Spinal cord (tissue), 9 donors: ENCODE measurements at regions not wholly inside any gene's neighbourhood (a gene's known extent, or its start where the extent isn't known, plus 50 kb on each side); places are given as distances from the start of the nearest gene placed in this dataset.
"Not testable (repeated sequence)": the region's sequence is repeated elsewhere in the genome, so short reads cannot be mapped to it uniquely, and the experiment has no call there.

Experiments used
- DNase-seq, 6 donors: peaks; one replicate each; pipeline versions ENCODE4 v3.0.0 to v3.0.0-alpha.2; 2013 to 2015; ENCODE audit warnings: low spot score in 6 of 6, low read depth in 4 of 6
- H3K27ac ChIP-seq: one replicate; pipeline ENCODE4 v1.5.1; 2013; ENCODE audit warnings: low read depth, low read length, control low read depth
- H3K27me3 ChIP-seq: one replicate; pipeline ENCODE4 v1.6.1; 2013; ENCODE audit warnings: low read length; ENCODE audit not compliant: control insufficient read depth, insufficient read depth
- H3K36me3 ChIP-seq: one replicate; pipeline ENCODE4 v1.6.1; 2013; ENCODE audit warnings: low read length; ENCODE audit not compliant: control insufficient read depth, insufficient read depth
- H3K4me1 ChIP-seq: one replicate; pipeline ENCODE4 v1.6.1; 2013; ENCODE audit warnings: low read length; ENCODE audit not compliant: control insufficient read depth, insufficient read depth
- H3K4me3 ChIP-seq: one replicate; pipeline ENCODE4 v1.5.1; 2013; ENCODE audit warnings: low read depth, low read length, control low read depth
- H3K9me3 ChIP-seq: one replicate; pipeline ENCODE4 v1.6.1; 2013; ENCODE audit warnings: low read length; ENCODE audit not compliant: control insufficient read depth, insufficient read depth
- WGBS: methylation state at CpG from one replicate; pipeline ENCODE4 v1.1.5; 2013; ENCODE audit warnings: missing lambda C conversion rate; ENCODE audit not compliant: insufficient coverage; 5-methylcytosine and 5-hydroxymethylcytosine counted together
- donor health status: healthy.

GRCh38 chr1:101548376-101548775 lies 311.6 kb downstream of the S1PR1 start:
- no peak for DNase-seq
- Histone ChIP-seq H3K9me3 (no peaks in the 10 kb centered on the region), H3K4me3 (no peak overlapping the region), H3K27ac (no peak overlapping the region), H3K4me1 (no peaks in the 10 kb centered on the region), H3K36me3 (no peaks in the 10 kb centered on the region), H3K27me3 (no peaks in the 10 kb centered on the region)

DNA sequence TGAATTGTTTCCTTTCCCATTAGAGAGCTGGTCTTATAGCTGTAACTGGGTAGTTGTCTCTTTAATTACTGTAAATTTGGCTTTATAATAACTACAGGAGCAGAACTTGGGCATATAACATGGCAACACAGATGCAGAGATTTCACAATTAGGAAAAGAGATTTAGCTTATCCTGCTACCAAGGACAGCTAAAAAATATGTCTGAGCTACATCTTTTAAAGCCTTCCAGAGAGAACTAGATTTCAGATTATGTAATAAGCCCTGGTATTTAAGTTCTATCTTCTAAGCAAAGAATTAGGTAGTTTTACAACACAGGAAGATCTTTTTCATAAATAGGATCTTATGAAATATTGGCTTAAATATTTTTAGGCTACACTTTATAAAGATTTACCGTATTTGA lies 313.8 kb downstream of the S1PR1 start:
- WGBS: no CpG with 5 or more reads among the region's 1 CpG
- DNase-seq: no peak
- H3K9me3 ChIP-seq: no peaks in the 10 kb centered on the region

GRCh38 chr1:101566883-101567538 lies 330.2 kb downstream of the S1PR1 start:
- Histone ChIP-seq H3K9me3 (peaks cover 1% of the 10 kb centered on the region), H3K4me1 (no peaks in the 10 kb centered on the region), H3K4me3 (no peak overlapping the region), H3K27ac (no peak overlapping the region), H3K36me3 (no peaks in the 10 kb centered on the region), H3K27me3 (no peaks in the 10 kb centered on the region)
- no CpG with 5 or more reads among the region's 1 CpG for WGBS
- DNase-seq: no peak

More for the DNA sequence above, 313.8 kb downstream of the S1PR1 start:
- Histone ChIP-seq H3K4me1 (no peaks in the 10 kb centered on the region), H3K36me3 (no peaks in the 10 kb centered on the region), H3K4me3 (no peak overlapping the region), H3K27me3 (no peaks in the 10 kb centered on the region), H3K27ac (no peak overlapping the region)

DNA sequence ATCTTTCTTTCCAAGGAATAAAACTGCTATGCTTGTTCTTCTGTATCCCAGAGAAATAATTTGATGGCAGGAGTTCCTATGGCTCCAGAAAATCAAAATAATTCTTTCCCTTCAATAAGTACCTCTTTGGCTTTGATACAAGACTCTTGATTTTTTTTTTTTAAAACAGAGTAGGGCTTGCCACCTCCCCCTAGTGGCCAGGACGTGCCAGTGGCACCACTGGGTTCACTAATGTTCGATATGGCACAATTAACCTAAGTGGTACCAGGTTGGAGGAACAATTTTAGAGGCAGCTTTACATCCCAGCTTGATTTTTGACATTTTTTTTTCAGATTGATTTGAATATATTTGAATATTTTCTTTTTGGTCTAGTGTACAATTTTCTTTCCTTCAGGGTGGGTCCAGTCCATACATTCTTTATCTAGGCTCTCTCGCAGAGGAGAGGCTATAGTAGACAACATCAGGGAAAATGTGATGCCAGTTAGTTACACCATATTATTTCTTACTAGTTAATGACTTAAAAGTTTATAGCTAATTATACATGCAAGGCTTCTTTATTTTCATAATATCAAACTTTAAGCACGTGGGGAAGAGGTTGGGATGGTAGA lies 330.9 kb downstream of the S1PR1 start:
- Histone ChIP-seq H3K4me3 (no peak overlapping the region), H3K36me3 (no peaks in the 10 kb centered on the region), H3K27me3 (no peaks in the 10 kb centered on the region), H3K4me1 (no peaks in the 10 kb centered on the region), H3K9me3 (peaks cover 1% of the 10 kb centered on the region), H3K27ac (no peak overlapping the region)
- DNase-seq: peak in 2 of 6 donors; percentile 16 to 23
- no CpG with 5 or more reads among the region's 4 CpGs for WGBS

DNA sequence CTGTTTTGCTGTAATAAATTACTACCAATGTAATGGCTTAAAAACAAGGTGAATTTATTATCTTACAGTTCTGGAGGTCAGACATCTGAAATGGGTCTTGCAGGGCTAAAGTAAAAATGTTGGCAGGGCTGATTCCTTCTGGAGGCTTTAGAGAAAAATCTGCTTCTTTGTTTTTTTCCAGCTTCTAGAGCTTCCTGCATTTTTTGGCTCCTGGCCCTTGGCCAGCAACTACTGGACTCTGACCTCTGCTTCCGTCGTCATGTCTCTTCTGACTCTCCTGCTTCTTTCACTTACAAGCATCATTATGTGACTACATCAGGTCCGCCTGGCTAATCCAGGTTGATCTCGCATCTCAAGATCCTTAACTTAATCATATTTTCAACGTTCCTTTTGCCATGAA lies 350.9 kb downstream of the S1PR1 start:
- Histone ChIP-seq H3K27me3 (no peaks in the 10 kb centered on the region), H3K4me3 (no peak overlapping the region), H3K9me3 (no peaks in the 10 kb centered on the region), H3K36me3 (no peaks in the 10 kb centered on the region), H3K4me1 (no peaks in the 10 kb centered on the region), H3K27ac (no peak overlapping the region)
- peak in 1 of 6 donors; percentile 11 for DNase-seq
- 13% methylated on average over 2 of the region's 5 CpGs for WGBS

DNA sequence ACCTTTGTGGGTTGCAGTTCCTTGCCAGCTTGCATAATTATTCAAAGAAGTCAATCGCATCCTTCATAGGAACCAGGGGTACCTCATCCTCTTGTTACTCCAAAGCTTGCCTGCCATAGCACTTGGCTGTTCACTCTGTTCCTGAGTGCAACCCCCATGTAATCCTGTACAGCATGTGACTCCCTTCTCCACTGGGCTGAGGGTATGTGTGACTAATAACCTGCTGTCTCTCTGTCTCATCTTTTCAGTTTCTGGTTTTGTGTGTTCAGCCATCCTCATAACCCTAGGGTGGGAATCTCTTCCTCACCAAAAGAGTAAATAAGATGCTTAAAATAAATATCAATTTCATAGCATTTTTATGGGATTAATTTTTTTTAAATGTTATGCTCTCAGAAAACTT lies 351.9 kb downstream of the S1PR1 start:
- Histone ChIP-seq H3K27ac (no peak overlapping the region), H3K4me1 (no peaks in the 10 kb centered on the region), H3K27me3 (no peaks in the 10 kb centered on the region), H3K4me3 (no peak overlapping the region), H3K9me3 (no peaks in the 10 kb centered on the region), H3K36me3 (no peaks in the 10 kb centered on the region)
- WGBS: 88% methylated on average over 1 of the region's 1 CpG
- no peak for DNase-seq

DNA sequence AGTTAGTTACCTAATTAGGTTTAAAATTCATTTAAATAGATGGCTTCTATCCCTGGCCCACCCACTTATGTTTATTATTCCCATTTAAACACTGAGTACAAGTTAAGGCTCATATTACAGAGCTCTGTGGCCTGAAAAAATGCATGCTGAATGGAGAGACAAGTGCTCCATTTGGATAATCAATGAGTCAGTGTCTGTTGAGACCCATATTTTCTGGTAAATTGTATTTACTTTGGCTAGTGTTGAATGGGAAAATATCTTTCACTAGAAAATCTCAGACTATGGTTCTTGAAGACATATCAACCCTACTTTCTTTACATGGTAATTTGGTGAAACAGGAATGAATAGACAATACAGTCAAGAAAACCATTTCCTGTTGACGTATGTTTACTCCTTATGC lies 356.0 kb downstream of the S1PR1 start:
- H3K9me3 ChIP-seq: no peaks in the 10 kb centered on the region
- peak in 1 of 6 donors; percentile 27 for DNase-seq
- H3K27ac ChIP-seq: no peak overlapping the region
- H3K36me3 ChIP-seq: no peaks in the 10 kb centered on the region
- no peak overlapping the region for H3K4me3 ChIP-seq
- no CpG with 5 or more reads among the region's 1 CpG for WGBS
- H3K27me3 ChIP-seq: no peaks in the 10 kb centered on the region
- H3K4me1 ChIP-seq: no peaks in the 10 kb centered on the region

GRCh38 chr1:101595881-101596374 lies 359.1 kb downstream of the S1PR1 start:
- 60% methylated on average over 1 of the region's 2 CpGs for WGBS
- Histone ChIP-seq H3K4me1 (no peaks in the 10 kb centered on the region), H3K9me3 (no peaks in the 10 kb centered on the region), H3K27me3 (no peaks in the 10 kb centered on the region), H3K27ac (no peak overlapping the region), H3K36me3 (no peaks in the 10 kb centered on the region), H3K4me3 (no peak overlapping the region)
- peak in 1 of 6 donors; percentile 16 for DNase-seq

GRCh38 chr1:101600615-101601014 lies 363.8 kb downstream of the S1PR1 start:
- H3K4me1 ChIP-seq, H3K27ac ChIP-seq, H3K27me3 ChIP-seq, H3K36me3 ChIP-seq, H3K4me3 ChIP-seq, H3K9me3 ChIP-seq, DNase-seq: not testable (repeated sequence)
- 94% methylated on average over 5 of the region's 5 CpGs for WGBS

DNA sequence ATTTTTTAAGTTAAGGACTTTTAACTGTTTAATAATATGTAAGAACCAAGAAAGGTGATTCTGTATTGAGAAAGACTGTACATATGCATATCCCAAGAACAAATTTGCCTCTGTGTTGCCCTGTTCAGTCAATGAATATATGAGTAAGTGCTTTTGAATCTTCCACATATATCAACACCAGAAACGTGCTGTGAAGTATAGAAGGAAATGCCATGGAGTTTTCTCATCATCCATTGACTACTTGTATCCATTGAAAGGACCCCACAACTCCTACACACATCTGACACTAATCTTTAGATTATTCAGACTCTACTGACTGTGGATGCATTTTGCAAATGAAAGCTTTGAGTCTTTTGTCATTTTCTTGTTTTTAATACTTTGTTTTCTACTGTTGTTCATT lies 366.9 kb downstream of the S1PR1 start:
- H3K36me3 ChIP-seq: no peaks in the 10 kb centered on the region
- H3K27me3 ChIP-seq: no peaks in the 10 kb centered on the region
- WGBS: no CpG with 5 or more reads among the region's 1 CpG
- DNase-seq: no peak
- no peaks in the 10 kb centered on the region for H3K9me3 ChIP-seq
- no peak overlapping the region for H3K4me3 ChIP-seq
- no peaks in the 10 kb centered on the region for H3K4me1 ChIP-seq
- no peak overlapping the region for H3K27ac ChIP-seq
